ENCODE measurements at regions not wholly inside any gene's neighbourhood (a gene's known extent, or its start where the extent isn't known, plus 50 kb on each side); places are given as distances from the start of the nearest gene placed in this dataset.

GRCh38 chr14:54335569-54336155, 61.1 kb upstream of the CDKN3 start:
- no peak for TF ChIP-seq CTCF (IDR thresholded peaks at IDR 0.05; ENCODE audit: control extremely low read depth in 1 of 3, insufficient read depth in 1 of 3, low read depth in 1 of 3, low read length in 3 of 3)
- no peak for TF ChIP-seq RFX5 (IDR thresholded peaks at IDR 0.05; ENCODE audit: borderline replicate concordance, low read depth, low read length)
- TF ChIP-seq RBBP5 (IDR thresholded peaks at IDR 0.05; ENCODE audit: borderline replicate concordance, low read depth, low read length) = no peak
- no peak for TF ChIP-seq SUZ12 (IDR thresholded peaks at IDR 0.05; ENCODE audit: low read length)
- TF ChIP-seq GABPA (IDR thresholded peaks at IDR 0.05; ENCODE audit: borderline replicate concordance, insufficient read depth, low read length) = no peak
- no peak for TF ChIP-seq USF2 (IDR thresholded peaks at IDR 0.05; ENCODE audit: low read length)
- TF ChIP-seq EZH2 (IDR thresholded peaks at IDR 0.05; ENCODE audit: low read depth, low read length, severe bottlenecking) = no peak
- no peak for TF ChIP-seq MAX (IDR thresholded peaks at IDR 0.05)
- no peak for TF ChIP-seq EP300 (IDR thresholded peaks at IDR 0.05; ENCODE audit: borderline replicate concordance in 1 of 2, low read depth in 2 of 2, low read length in 2 of 2)
- TF ChIP-seq SP2 (IDR thresholded peaks at IDR 0.05; ENCODE audit: low read length) = no peak
